Activated CD8-positive, alpha-beta T cell treated with anti-CD3 and anti-CD28 coated beads for 36 hours (primary cell): ENCODE measurements at regions not wholly inside any gene's neighbourhood (a gene's known extent, or its start where the extent isn't known, plus 50 kb on each side); places are given as distances from the start of the nearest gene placed in this dataset.

Experiments used
- ATAC-seq: fragments of 200-7000 bp; cut with Tn5 transposase; one replicate; pipeline ENCODE4 v1.10.0; 2021; ENCODE audit warnings: mild to moderate bottlenecking, moderate library complexity
- CTCF ChIA-PET: fragments of 350-600 bp; sonication (Branson Sonifier 250); formaldehyde crosslinking; loops from one replicate; lab custom pipeline; 2021; ENCODE audit warnings: antibody characterized with exemption; lab: Charles Lee
- POLR2A ChIA-PET: fragments of 350-600 bp; sonication (Branson Sonifier 250); formaldehyde crosslinking; loops from one replicate; lab custom pipeline; 2021; ENCODE audit warnings: antibody characterized with exemption; lab: Charles Lee
- DNase-seq: peaks from one replicate; pipeline ENCODE4 v3.0.0-alpha.2; 2020
- H3K27ac Mint-ChIP-seq: one replicate; pipeline ENCODE4 v1.8.0; 2021; ENCODE audit warnings: mild to moderate bottlenecking, mixed read lengths
- H3K27me3 Mint-ChIP-seq: one replicate; pipeline ENCODE4 v1.8.0; 2021; ENCODE audit warnings: mixed read lengths
- H3K36me3 Mint-ChIP-seq: one replicate; pipeline ENCODE4 v1.8.0; 2021; ENCODE audit warnings: low read depth, mixed read lengths
- H3K4me1 Mint-ChIP-seq: one replicate; pipeline ENCODE4 v1.8.0; 2021; ENCODE audit warnings: low read depth, mixed read lengths
- H3K4me3 Mint-ChIP-seq: one replicate; pipeline ENCODE4 v1.8.0; 2021; ENCODE audit warnings: mild to moderate bottlenecking, moderate library complexity, mixed read lengths
- H3K9me3 Mint-ChIP-seq: one replicate; pipeline ENCODE4 v1.8.0; 2021; ENCODE audit warnings: mixed read lengths
- CTCF ChIP-seq: fragments of 200-600 bp; IDR thresholded peaks from one replicate; pipeline ENCODE4 v1.8.0; 2022; ENCODE audit warnings: antibody characterized with exemption, mild to moderate bottlenecking
- intact Hi-C: fragments of 100-400 bp; cut with micrococcal nuclease; formaldehyde crosslinking; loops from one replicate; pipeline ENCODE4 v1.10.0; 2022

GRCh38 chrX:115486510-115486909 lies 74.5 kb upstream of the PLS3 start:
- no peak for ATAC-seq
- POLR2A ChIA-PET = no interaction called here

GRCh38 chrX:115487608-115488007 lies 73.4 kb upstream of the PLS3 start:
- no peak overlapping the region for H3K4me3 Mint-ChIP-seq
- H3K9me3 Mint-ChIP-seq = peaks cover 1% of the 10 kb centered on the region
- H3K36me3 Mint-ChIP-seq = no peaks in the 10 kb centered on the region
- intact Hi-C loops = no loop called here
- H3K27me3 Mint-ChIP-seq = no peaks in the 10 kb centered on the region
- no peak for ATAC-seq
- POLR2A ChIA-PET = no interaction called here
- TF ChIP-seq CTCF = no peak
- H3K4me1 Mint-ChIP-seq = no peaks in the 10 kb centered on the region
- no peak overlapping the region for H3K27ac Mint-ChIP-seq
- DNase-seq = no peak
- CTCF ChIA-PET = no interaction called here

More at GRCh38 chrX:115486510-115486909, 74.5 kb upstream of the PLS3 start:
- CTCF ChIA-PET = no interaction called here
- H3K9me3 Mint-ChIP-seq = peaks cover 1% of the 10 kb centered on the region
- intact Hi-C loops = no loop called here
- H3K4me1 Mint-ChIP-seq = no peaks in the 10 kb centered on the region
- no peaks in the 10 kb centered on the region for H3K36me3 Mint-ChIP-seq
- no peak for DNase-seq
- TF ChIP-seq CTCF = no peak
- H3K4me3 Mint-ChIP-seq = no peak overlapping the region
- no peaks in the 10 kb centered on the region for H3K27me3 Mint-ChIP-seq
- H3K27ac Mint-ChIP-seq = no peak overlapping the region

- intact Hi-C loops = no loop called here
- DNase-seq (no peak), ATAC-seq (no peak)
- H3K4me3 Mint-ChIP-seq = no peak overlapping the region
- H3K27me3 Mint-ChIP-seq = no peaks in the 10 kb centered on the region
- H3K4me1 Mint-ChIP-seq = no peaks in the 10 kb centered on the region
- no peak overlapping the region for H3K27ac Mint-ChIP-seq
- no peak for TF ChIP-seq CTCF
- POLR2A ChIA-PET = no interaction called here
- CTCF ChIA-PET = no interaction called here
- no peaks in the 10 kb centered on the region for H3K9me3 Mint-ChIP-seq
- H3K36me3 Mint-ChIP-seq = no peaks in the 10 kb centered on the region
These were observed 70.2 kb upstream of the PLS3 start for GRCh38 chrX:115490814-115491213.

- Mint-ChIP-seq H3K4me3 (no peak overlapping the region), H3K27me3 (no peaks in the 10 kb centered on the region), H3K9me3 (no peaks in the 10 kb centered on the region), H3K36me3 (no peaks in the 10 kb centered on the region), H3K4me1 (no peaks in the 10 kb centered on the region), H3K27ac (no peak overlapping the region)
- TF ChIP-seq CTCF = no peak
- no peak for DNase-seq
- CTCF ChIA-PET = no interaction called here
- intact Hi-C loops = no loop called here
- POLR2A ChIA-PET = no interaction called here
- ATAC-seq = no peak
These were observed 69.2 kb upstream of the PLS3 start for GRCh38 chrX:115491766-115492165.

- ChIA-PET POLR2A (no interaction called here), CTCF (no interaction called here)
- no peak for ATAC-seq
- intact Hi-C loops = no loop called here
- H3K27ac Mint-ChIP-seq = no peak overlapping the region
- TF ChIP-seq CTCF = no peak
- no peaks in the 10 kb centered on the region for H3K9me3 Mint-ChIP-seq
- no peak overlapping the region for H3K4me3 Mint-ChIP-seq
- DNase-seq = no peak
- H3K27me3 Mint-ChIP-seq = no peaks in the 10 kb centered on the region
- no peaks in the 10 kb centered on the region for H3K4me1 Mint-ChIP-seq
- no peaks in the 10 kb centered on the region for H3K36me3 Mint-ChIP-seq
These were observed 68.0 kb upstream of the PLS3 start for GRCh38 chrX:115493015-115493414.
